ENCODE measurements at regions not wholly inside any gene's neighbourhood (a gene's known extent, or its start where the extent isn't known, plus 50 kb on each side); places are given as distances from the start of the nearest gene placed in this dataset.

DNA sequence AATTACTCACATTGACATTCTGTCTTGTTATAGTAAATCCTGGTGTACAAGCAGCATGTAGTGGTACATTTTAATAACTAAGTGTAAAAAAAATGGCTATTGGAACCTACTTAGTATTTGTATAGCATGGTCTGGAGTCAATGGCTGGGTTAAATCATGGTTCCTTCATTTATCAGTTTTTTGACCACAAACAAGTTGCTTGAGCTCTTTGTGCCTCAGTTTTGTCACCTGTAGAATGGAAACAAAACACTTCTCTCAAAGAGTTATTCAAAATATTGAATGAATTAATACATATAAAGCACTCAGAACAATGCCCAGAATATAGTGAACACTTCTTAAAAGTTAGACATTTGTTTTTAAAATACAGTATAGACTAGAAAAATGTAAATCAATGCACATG lies 93.2 kb upstream of the HS3ST5 start:
- TF ChIP-seq, protein P1, sequence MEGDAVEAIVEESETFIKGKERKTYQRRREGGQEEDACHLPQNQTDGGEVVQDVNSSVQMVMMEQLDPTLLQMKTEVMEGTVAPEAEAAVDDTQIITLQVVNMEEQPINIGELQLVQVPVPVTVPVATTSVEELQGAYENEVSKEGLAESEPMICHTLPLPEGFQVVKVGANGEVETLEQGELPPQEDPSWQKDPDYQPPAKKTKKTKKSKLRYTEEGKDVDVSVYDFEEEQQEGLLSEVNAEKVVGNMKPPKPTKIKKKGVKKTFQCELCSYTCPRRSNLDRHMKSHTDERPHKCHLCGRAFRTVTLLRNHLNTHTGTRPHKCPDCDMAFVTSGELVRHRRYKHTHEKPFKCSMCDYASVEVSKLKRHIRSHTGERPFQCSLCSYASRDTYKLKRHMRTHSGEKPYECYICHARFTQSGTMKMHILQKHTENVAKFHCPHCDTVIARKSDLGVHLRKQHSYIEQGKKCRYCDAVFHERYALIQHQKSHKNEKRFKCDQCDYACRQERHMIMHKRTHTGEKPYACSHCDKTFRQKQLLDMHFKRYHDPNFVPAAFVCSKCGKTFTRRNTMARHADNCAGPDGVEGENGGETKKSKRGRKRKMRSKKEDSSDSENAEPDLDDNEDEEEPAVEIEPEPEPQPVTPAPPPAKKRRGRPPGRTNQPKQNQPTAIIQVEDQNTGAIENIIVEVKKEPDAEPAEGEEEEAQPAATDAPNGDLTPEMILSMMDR (IDR thresholded peaks at IDR 0.05): no peak
- TF ChIP-seq POLR2AphosphoS5 (IDR thresholded peaks at IDR 0.05; ENCODE audit: low read depth, low read length): no peak
- TF ChIP-seq, protein P2, sequence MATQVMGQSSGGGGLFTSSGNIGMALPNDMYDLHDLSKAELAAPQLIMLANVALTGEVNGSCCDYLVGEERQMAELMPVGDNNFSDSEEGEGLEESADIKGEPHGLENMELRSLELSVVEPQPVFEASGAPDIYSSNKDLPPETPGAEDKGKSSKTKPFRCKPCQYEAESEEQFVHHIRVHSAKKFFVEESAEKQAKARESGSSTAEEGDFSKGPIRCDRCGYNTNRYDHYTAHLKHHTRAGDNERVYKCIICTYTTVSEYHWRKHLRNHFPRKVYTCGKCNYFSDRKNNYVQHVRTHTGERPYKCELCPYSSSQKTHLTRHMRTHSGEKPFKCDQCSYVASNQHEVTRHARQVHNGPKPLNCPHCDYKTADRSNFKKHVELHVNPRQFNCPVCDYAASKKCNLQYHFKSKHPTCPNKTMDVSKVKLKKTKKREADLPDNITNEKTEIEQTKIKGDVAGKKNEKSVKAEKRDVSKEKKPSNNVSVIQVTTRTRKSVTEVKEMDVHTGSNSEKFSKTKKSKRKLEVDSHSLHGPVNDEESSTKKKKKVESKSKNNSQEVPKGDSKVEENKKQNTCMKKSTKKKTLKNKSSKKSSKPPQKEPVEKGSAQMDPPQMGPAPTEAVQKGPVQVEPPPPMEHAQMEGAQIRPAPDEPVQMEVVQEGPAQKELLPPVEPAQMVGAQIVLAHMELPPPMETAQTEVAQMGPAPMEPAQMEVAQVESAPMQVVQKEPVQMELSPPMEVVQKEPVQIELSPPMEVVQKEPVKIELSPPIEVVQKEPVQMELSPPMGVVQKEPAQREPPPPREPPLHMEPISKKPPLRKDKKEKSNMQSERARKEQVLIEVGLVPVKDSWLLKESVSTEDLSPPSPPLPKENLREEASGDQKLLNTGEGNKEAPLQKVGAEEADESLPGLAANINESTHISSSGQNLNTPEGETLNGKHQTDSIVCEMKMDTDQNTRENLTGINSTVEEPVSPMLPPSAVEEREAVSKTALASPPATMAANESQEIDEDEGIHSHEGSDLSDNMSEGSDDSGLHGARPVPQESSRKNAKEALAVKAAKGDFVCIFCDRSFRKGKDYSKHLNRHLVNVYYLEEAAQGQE (IDR thresholded peaks at IDR 0.05; ENCODE audit: insufficient read depth in 1 of 2, low read depth in 2 of 2, low read length in 1 of 2): no peak
